ENCODE measurements at regions not wholly inside any gene's neighbourhood (a gene's known extent, or its start where the extent isn't known, plus 50 kb on each side); places are given as distances from the start of the nearest gene placed in this dataset.

GRCh38 chr2:206869824-206870495, 69.4 kb upstream of the CPO start:
- H3K4me2 ChIP-seq (ENCODE audit: control insufficient read depth, insufficient read depth) = no peak overlapping the region

GRCh38 chr2:206873423-206873822, 65.9 kb upstream of the CPO start:
- POLR2A ChIA-PET = no interaction called here
- DNase-seq (ENCODE audit: low read depth, low spot score) = no peak
- SMC1A ChIA-PET (ENCODE audit: uncharacterized antibody, unreplicated experiment) = interaction anchor here (1.1 to 1.9 kb wide), 3 partner anchors 7 to 534 kb away, joined by 3 to 5 read pairs (median 5); no protein-coding TSS in a partner anchor
- Histone ChIP-seq H3K4me3 (no peak overlapping the region), H3K27ac (ENCODE audit: control insufficient read depth, insufficient read depth) (no peak overlapping the region), H3K36me3 (ENCODE audit: control insufficient read depth in 2 of 2, insufficient read depth in 2 of 2, low read length in 1 of 2) (no peaks in the 10 kb centered on the region), H3K27me3 (replicated peaks in 1 of 2; ENCODE audit: control insufficient read depth in 2 of 2, insufficient read depth in 2 of 2, low read length in 1 of 2) (no peaks in the 10 kb centered on the region; a peak in 1 of 4 replicates), H3K79me2 (ENCODE audit: control insufficient read depth, insufficient read depth, low read length) (no peaks in the 10 kb centered on the region), H3K9me3 (replicated peaks; ENCODE audit: control insufficient read depth, insufficient read depth, low read length) (no peaks in the 10 kb centered on the region), H3K4me2 (ENCODE audit: control insufficient read depth, insufficient read depth) (no peak overlapping the region), H2AFZ (ENCODE audit: control insufficient read depth, low read depth, low read length) (no peak overlapping the region), H3K9ac (ENCODE audit: control insufficient read depth, insufficient read depth, low read length) (no peak overlapping the region), H4K20me1 (ENCODE audit: control insufficient read depth, insufficient read depth) (no peaks in the 10 kb centered on the region), H3K4me1 (ENCODE audit: control insufficient read depth, insufficient read depth, low read length) (no peaks in the 10 kb centered on the region)
- in situ Hi-C loops (cut with MboI) = no loop called here
- ATAC-seq = no peak
- FAIRE-seq = no peak
- no TSS peak for BruUV-seq (replicated peaks)
- 52% methylated on average over 2 of the region's 2 CpGs for WGBS (ENCODE audit: insufficient coverage, insufficient replicate concordance, low lambda C conversion rate, missing lambda C conversion rate)
- intact Hi-C loops (cut with micrococcal nuclease; ENCODE audit: unreplicated experiment) = no loop called here
- CTCF ChIA-PET = no interaction called here
- RAD21 ChIA-PET (ENCODE audit: unreplicated experiment) = no interaction called here
- TF ChIP-seq KAT2A (conservative IDR thresholded peaks at IDR 0.05; ENCODE audit: control insufficient read depth, low read depth, low read length) (no peak), POLR2A (IDR thresholded peaks at IDR 0.05; ENCODE audit: low read depth, low read length) (no peak), POU2F2 (IDR thresholded peaks at IDR 0.05; ENCODE audit: borderline replicate concordance, low read depth, low read length) (no peak), MEF2B (IDR thresholded peaks at IDR 0.05; ENCODE audit: partially characterized antibody, poor library complexity, severe bottlenecking) (no peak), BCL3 (IDR thresholded peaks at IDR 0.05; ENCODE audit: borderline replicate concordance, insufficient read depth, low read depth, low read length, poor library complexity, severe bottlenecking) (no peak), NFYB (IDR thresholded peaks at IDR 0.05; ENCODE audit: insufficient read depth, low read depth, low read length) (no peak), ZSCAN29 (IDR thresholded peaks at IDR 0.05) (no peak), RAD51 (IDR thresholded peaks at IDR 0.05) (no peak), ZNF384 (IDR thresholded peaks at IDR 0.05; ENCODE audit: borderline replicate concordance, low read depth, low read length) (no peak), TCF3 (IDR thresholded peaks at IDR 0.05; ENCODE audit: borderline replicate concordance, insufficient read depth, low read depth, low read length) (no peak), SMARCA5 (IDR thresholded peaks at IDR 0.05) (no peak), RELA (IDR thresholded peaks at IDR 0.05; ENCODE audit: borderline replicate concordance, partially characterized antibody) (no peak), E4F1 (IDR thresholded peaks at IDR 0.05; ENCODE audit: borderline replicate concordance, partially characterized antibody) (no peak), ZNF207 (IDR thresholded peaks at IDR 0.05; ENCODE audit: borderline replicate concordance) (no peak)

More at GRCh38 chr2:206869824-206870495, 69.4 kb upstream of the CPO start:
- ChIA-PET SMC1A (ENCODE audit: uncharacterized antibody, unreplicated experiment) (no interaction called here), RAD21 (ENCODE audit: unreplicated experiment) (no interaction called here), POLR2A (no interaction called here), CTCF (no interaction called here)
- no TSS peak for BruUV-seq (replicated peaks)
- H2AFZ ChIP-seq (ENCODE audit: control insufficient read depth, low read depth, low read length) = no peak overlapping the region
- FAIRE-seq (no peak), ATAC-seq (no peak), DNase-seq (ENCODE audit: low read depth, low spot score) (no peak)
- TF ChIP-seq NFXL1 (IDR thresholded peaks at IDR 0.05; ENCODE audit: borderline replicate concordance) = no peak
- no peaks in the 10 kb centered on the region for H3K9me3 ChIP-seq (replicated peaks; ENCODE audit: control insufficient read depth, insufficient read depth, low read length)
- H3K4me3 ChIP-seq = no peak overlapping the region
- H3K9ac ChIP-seq (ENCODE audit: control insufficient read depth, insufficient read depth, low read length) = no peak overlapping the region
- in situ Hi-C loops (cut with MboI) = no loop called here
- no peaks in the 10 kb centered on the region for H4K20me1 ChIP-seq (ENCODE audit: control insufficient read depth, insufficient read depth)
- H3K4me1 ChIP-seq (ENCODE audit: control insufficient read depth, insufficient read depth, low read length) = no peaks in the 10 kb centered on the region
- H3K27ac ChIP-seq (ENCODE audit: control insufficient read depth, insufficient read depth) = no peak overlapping the region
- H3K79me2 ChIP-seq (ENCODE audit: control insufficient read depth, insufficient read depth, low read length) = no peaks in the 10 kb centered on the region
- H3K36me3 ChIP-seq (ENCODE audit: control insufficient read depth in 2 of 2, insufficient read depth in 2 of 2, low read length in 1 of 2) = no peaks in the 10 kb centered on the region
- H3K27me3 ChIP-seq (replicated peaks in 1 of 2; ENCODE audit: control insufficient read depth in 2 of 2, insufficient read depth in 2 of 2, low read length in 1 of 2) = no peaks in the 10 kb centered on the region; a peak in 1 of 4 replicates
- WGBS (ENCODE audit: insufficient coverage, insufficient replicate concordance, low lambda C conversion rate, missing lambda C conversion rate) = 28% methylated on average over 3 of the region's 3 CpGs
- intact Hi-C loops (cut with micrococcal nuclease; ENCODE audit: unreplicated experiment) = no loop called here

All from GM12878 (cell line).